SK-N-SH (cell line): ENCODE measurements at regions not wholly inside any gene's neighbourhood (a gene's known extent, or its start where the extent isn't known, plus 50 kb on each side); places are given as distances from the start of the nearest gene placed in this dataset.

Experiments used
- CTCF ChIA-PET: fragments of 300-600, 350-600 bp; formaldehyde crosslinking; extraction: SDS; loops from one replicate; lab custom pipeline; 2021; lab: Yijun Ruan, JAX
- POLR2A ChIA-PET: fragments of 350-600 bp; sonication (Branson Sonifier 250); formaldehyde crosslinking; extraction: SDS; loops from one replicate; lab custom pipeline; 2020; ENCODE audit warnings: antibody characterized with exemption, inconsistent platforms; lab: Yijun Ruan, JAX
- DNase-seq: peaks from one replicate; pipeline ENCODE4 v3.0.0; 2012
- H2AFZ ChIP-seq: fragments of 200-600 bp; sonication (generic); 2 replicates; pipeline ENCODE4 v1.8.1; 2016; ENCODE audit warnings: antibody characterized with exemption, mild to moderate bottlenecking, low read depth
- H3F3A ChIP-seq: fragments of 200-600 bp; sonication (generic); replicated peaks from 2 replicates; pipeline ENCODE3; 2016; ENCODE audit warnings: antibody characterized with exemption, mild to moderate bottlenecking; ENCODE audit not compliant: insufficient read depth
- H3K27ac ChIP-seq, 2 experiments: fragments of 200-500 bp in 1 of 2; fragments of 200-600 bp in 1 of 2; sonication (Bioruptor generic) in 1 of 2; sonication (generic), shearing (Covaris generic) in 1 of 2; 2 replicates each; pipeline versions ENCODE4 v1.5.1 to v1.6.1; 2014 to 2016; ENCODE audit warnings: low read depth in 2 of 2, inconsistent platforms in 1 of 2, low read length in 1 of 2, mild to moderate bottlenecking in 1 of 2, mixed read lengths in 1 of 2
- H3K27me3 ChIP-seq: fragments of 200-600 bp; sonication (generic), shearing (Covaris generic); 2 replicates; pipeline ENCODE4 v1.6.1; 2016; ENCODE audit warnings: mixed run types; ENCODE audit not compliant: insufficient read depth
- H3K36me3 ChIP-seq, 2 experiments: fragments of 200-500 bp in 1 of 2; fragments of 200-600 bp in 1 of 2; sonication (Bioruptor generic) in 1 of 2; sonication (generic) in 1 of 2; replicated peaks in 1 of 2; 2 replicates each; pipeline versions ENCODE3 to v1.5.1; 2014 to 2016; ENCODE audit warnings: low read length in 1 of 2, mild to moderate bottlenecking in 1 of 2; ENCODE audit not compliant: insufficient read depth in 2 of 2, control insufficient read depth in 1 of 2
- H3K4me1 ChIP-seq, 2 experiments: fragments of 200-500 bp in 1 of 2; fragments of 200-600 bp in 1 of 2; sonication (Bioruptor generic) in 1 of 2; sonication (generic), shearing (Covaris generic) in 1 of 2; 2 replicates each; pipeline versions ENCODE4 v1.5.1 to v1.6.1; 2014 to 2016; ENCODE audit warnings: low read depth in 1 of 2, low read length in 1 of 2, mixed run types in 1 of 2; ENCODE audit not compliant: insufficient read depth in 2 of 2, control insufficient read depth in 1 of 2
- H3K4me2 ChIP-seq: fragments of 200-600 bp; sonication (generic), shearing (Covaris generic); 2 replicates; pipeline ENCODE4 v1.6.1; 2017; ENCODE audit warnings: mixed run types
- H3K4me3 ChIP-seq, 2 experiments: fragments of 200-500 bp in 1 of 2; fragments of 200-600 bp in 1 of 2; sonication (Bioruptor generic) in 1 of 2; sonication (generic), shearing (Covaris generic) in 1 of 2; 2 replicates each; pipeline versions ENCODE4 v1.5.1 to v1.8.1; 2014 to 2016; ENCODE audit warnings: low read depth in 2 of 2, inconsistent platforms in 1 of 2, low read length in 1 of 2, mild to moderate bottlenecking in 1 of 2, mixed read lengths in 1 of 2, moderate library complexity in 1 of 2
- H3K79me2 ChIP-seq: fragments of 200-600 bp; sonication (generic); 2 replicates; pipeline ENCODE4 v1.8.1; 2017; ENCODE audit warnings: mild to moderate bottlenecking; ENCODE audit not compliant: insufficient read depth
- H3K9ac ChIP-seq: fragments of 200-600 bp; sonication (generic); 2 replicates; pipeline ENCODE4 v1.6.1; 2017; ENCODE audit warnings: mixed run types
- H3K9me2 ChIP-seq: fragments of 200-600 bp; sonication (generic); 2 replicates; pipeline ENCODE4 v1.6.1; 2017; ENCODE audit warnings: mixed run types
- H3K9me3 ChIP-seq: fragments of 200-600 bp; sonication (generic); 2 replicates; pipeline ENCODE4 v1.6.1; 2017; ENCODE audit warnings: mixed run types, mild to moderate bottlenecking, moderate library complexity
- H4K20me1 ChIP-seq: fragments of 200-600 bp; sonication (generic); 2 replicates; pipeline ENCODE4 v1.6.1; 2017; ENCODE audit warnings: mild to moderate bottlenecking, mixed run types; ENCODE audit not compliant: insufficient read depth
- ELF1 ChIP-seq: IDR thresholded peaks from 2 replicates; pipeline ENCODE4 v1.4.0; 2012
- EP300 ChIP-seq, 2 experiments: IDR thresholded peaks; 2 replicates each; pipeline versions ENCODE4 v1.4.0 to v1.6.1; 2012; ENCODE audit warnings: borderline replicate concordance in 1 of 2, low read depth in 1 of 2, low read length in 1 of 2
- FOSL2 ChIP-seq: IDR thresholded peaks from 2 replicates; pipeline ENCODE4 v1.4.0; 2012; ENCODE audit warnings: low read depth, mild to moderate bottlenecking, moderate library complexity, borderline replicate concordance
- FOXJ3 ChIP-seq: sonication (generic); formaldehyde crosslinking; IDR thresholded peaks from 2 replicates; pipeline ENCODE4 v1.5.1; 2020; ENCODE audit warnings: mild to moderate bottlenecking, missing genetic modification reagents
- FOXM1 ChIP-seq: IDR thresholded peaks from 2 replicates; pipeline ENCODE4 v1.4.0; 2012; ENCODE audit warnings: low read depth, mild to moderate bottlenecking
- GABPA ChIP-seq: IDR thresholded peaks from 2 replicates; pipeline ENCODE4 v1.4.0; 2012; ENCODE audit warnings: low read depth, mild to moderate bottlenecking
- GATA2 ChIP-seq: sonication (generic); formaldehyde crosslinking; IDR thresholded peaks from 2 replicates; pipeline ENCODE4 v1.5.0; 2020; ENCODE audit warnings: mild to moderate bottlenecking, missing genetic modification reagents
- MXI1 ChIP-seq: IDR thresholded peaks from 2 replicates; pipeline ENCODE4 v1.6.1; 2012; ENCODE audit warnings: mild to moderate bottlenecking, low read depth, low read length, improper control_type of control experiment
- RCOR1 ChIP-seq: fragments of 150-350 bp; IDR thresholded peaks from 2 replicates; pipeline ENCODE4 v1.6.1; 2017; ENCODE audit warnings: antibody characterized with exemption, low read length
- RFX5 ChIP-seq: IDR thresholded peaks from 2 replicates; pipeline ENCODE4 v1.6.1; 2012; ENCODE audit warnings: mild to moderate bottlenecking, improper control_type of control experiment, low read length
- SIN3A ChIP-seq: IDR thresholded peaks from 2 replicates; pipeline ENCODE4 v1.6.1; 2012; ENCODE audit warnings: low read depth, mild to moderate bottlenecking, low read length, moderate library complexity, borderline replicate concordance
- WGBS: methylation state at CpG from one replicate; pipeline ENCODE4 v1.1.6; 2017; ENCODE audit warnings: low lambda C conversion rate; 5-methylcytosine and 5-hydroxymethylcytosine counted together
- TF ChIP-seq, protein P1 (sequence below): IDR thresholded peaks from 2 replicates; pipeline ENCODE4 v1.6.1; 2012; ENCODE audit warnings: mild to moderate bottlenecking, low read depth, low read length, moderate library complexity
- TF ChIP-seq, protein P2 (sequence below): IDR thresholded peaks from 2 replicates; pipeline ENCODE4 v1.4.0; 2012; ENCODE audit warnings: low read depth, borderline replicate concordance
- TF ChIP-seq, protein P3 (sequence below): fragments of 150-350 bp; IDR thresholded peaks from 2 replicates; pipeline ENCODE4 v1.6.1; 2016; ENCODE audit warnings: mild to moderate bottlenecking, low read depth, low read length
- TF ChIP-seq, protein P4 (sequence below): fragments of 150-350 bp; IDR thresholded peaks from 2 replicates; pipeline ENCODE4 v1.6.1; 2017; ENCODE audit warnings: antibody characterized with exemption, low read length, low read depth, borderline replicate concordance

DNA sequence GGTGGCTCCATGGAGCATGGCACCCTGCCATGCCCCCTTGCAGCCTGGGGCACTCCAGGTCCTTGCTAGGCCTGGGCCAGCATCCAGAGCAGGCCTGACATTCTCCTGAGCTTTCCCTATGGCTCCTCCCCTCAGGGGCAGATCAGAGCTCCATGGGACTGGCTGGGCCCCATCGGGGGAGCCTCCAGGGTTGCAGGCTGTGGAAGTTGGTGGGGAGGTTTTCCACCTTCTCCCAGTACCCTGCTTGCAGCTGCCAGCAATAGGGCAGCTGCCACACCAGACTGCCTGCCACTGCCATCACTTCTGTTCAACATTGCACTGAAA, 75.7 kb upstream of the TP63 start:
- Histone ChIP-seq H3K4me2 (no peak overlapping the region), H3K4me3 (no peak overlapping the region), H3K36me3 (no peaks in the 10 kb centered on the region), H3K27me3 (no peaks in the 10 kb centered on the region), H3K79me2 (no peaks in the 10 kb centered on the region), H3F3A (no peaks in the 10 kb centered on the region), H3K9ac (no peak overlapping the region), H3K9me2 (no peaks in the 10 kb centered on the region; the same call in 1 of the 2 replicates), H3K4me1 (no peaks in the 10 kb centered on the region), H3K9me3 (no peaks in the 10 kb centered on the region), H4K20me1 (no peaks in the 10 kb centered on the region), H3K27ac (no peak overlapping the region), H2AFZ (no peak overlapping the region)
- WGBS: 17% methylated on average over 1 of the region's 1 CpG
- TF ChIP-seq GABPA (no peak), EP300 (IDR thresholded peaks at IDR 0.05; ENCODE audit: borderline replicate concordance in 1 of 2, low read depth in 1 of 2, low read length in 1 of 2) (no peak), GATA2 (CRISPR knock-in tag) (no peak), FOXJ3 (no peak), ELF1 (no peak), SIN3A (no peak), MXI1 (no peak), RFX5 (no peak), FOSL2 (no peak), RCOR1 (no peak), FOXM1 (no peak)
- TF ChIP-seq, protein P1, sequence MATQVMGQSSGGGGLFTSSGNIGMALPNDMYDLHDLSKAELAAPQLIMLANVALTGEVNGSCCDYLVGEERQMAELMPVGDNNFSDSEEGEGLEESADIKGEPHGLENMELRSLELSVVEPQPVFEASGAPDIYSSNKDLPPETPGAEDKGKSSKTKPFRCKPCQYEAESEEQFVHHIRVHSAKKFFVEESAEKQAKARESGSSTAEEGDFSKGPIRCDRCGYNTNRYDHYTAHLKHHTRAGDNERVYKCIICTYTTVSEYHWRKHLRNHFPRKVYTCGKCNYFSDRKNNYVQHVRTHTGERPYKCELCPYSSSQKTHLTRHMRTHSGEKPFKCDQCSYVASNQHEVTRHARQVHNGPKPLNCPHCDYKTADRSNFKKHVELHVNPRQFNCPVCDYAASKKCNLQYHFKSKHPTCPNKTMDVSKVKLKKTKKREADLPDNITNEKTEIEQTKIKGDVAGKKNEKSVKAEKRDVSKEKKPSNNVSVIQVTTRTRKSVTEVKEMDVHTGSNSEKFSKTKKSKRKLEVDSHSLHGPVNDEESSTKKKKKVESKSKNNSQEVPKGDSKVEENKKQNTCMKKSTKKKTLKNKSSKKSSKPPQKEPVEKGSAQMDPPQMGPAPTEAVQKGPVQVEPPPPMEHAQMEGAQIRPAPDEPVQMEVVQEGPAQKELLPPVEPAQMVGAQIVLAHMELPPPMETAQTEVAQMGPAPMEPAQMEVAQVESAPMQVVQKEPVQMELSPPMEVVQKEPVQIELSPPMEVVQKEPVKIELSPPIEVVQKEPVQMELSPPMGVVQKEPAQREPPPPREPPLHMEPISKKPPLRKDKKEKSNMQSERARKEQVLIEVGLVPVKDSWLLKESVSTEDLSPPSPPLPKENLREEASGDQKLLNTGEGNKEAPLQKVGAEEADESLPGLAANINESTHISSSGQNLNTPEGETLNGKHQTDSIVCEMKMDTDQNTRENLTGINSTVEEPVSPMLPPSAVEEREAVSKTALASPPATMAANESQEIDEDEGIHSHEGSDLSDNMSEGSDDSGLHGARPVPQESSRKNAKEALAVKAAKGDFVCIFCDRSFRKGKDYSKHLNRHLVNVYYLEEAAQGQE: no peak
- TF ChIP-seq, protein P2, sequence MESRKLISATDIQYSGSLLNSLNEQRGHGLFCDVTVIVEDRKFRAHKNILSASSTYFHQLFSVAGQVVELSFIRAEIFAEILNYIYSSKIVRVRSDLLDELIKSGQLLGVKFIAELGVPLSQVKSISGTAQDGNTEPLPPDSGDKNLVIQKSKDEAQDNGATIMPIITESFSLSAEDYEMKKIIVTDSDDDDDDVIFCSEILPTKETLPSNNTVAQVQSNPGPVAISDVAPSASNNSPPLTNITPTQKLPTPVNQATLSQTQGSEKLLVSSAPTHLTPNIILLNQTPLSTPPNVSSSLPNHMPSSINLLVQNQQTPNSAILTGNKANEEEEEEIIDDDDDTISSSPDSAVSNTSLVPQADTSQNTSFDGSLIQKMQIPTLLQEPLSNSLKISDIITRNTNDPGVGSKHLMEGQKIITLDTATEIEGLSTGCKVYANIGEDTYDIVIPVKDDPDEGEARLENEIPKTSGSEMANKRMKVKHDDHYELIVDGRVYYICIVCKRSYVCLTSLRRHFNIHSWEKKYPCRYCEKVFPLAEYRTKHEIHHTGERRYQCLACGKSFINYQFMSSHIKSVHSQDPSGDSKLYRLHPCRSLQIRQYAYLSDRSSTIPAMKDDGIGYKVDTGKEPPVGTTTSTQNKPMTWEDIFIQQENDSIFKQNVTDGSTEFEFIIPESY: no peak
- TF ChIP-seq, protein P3, sequence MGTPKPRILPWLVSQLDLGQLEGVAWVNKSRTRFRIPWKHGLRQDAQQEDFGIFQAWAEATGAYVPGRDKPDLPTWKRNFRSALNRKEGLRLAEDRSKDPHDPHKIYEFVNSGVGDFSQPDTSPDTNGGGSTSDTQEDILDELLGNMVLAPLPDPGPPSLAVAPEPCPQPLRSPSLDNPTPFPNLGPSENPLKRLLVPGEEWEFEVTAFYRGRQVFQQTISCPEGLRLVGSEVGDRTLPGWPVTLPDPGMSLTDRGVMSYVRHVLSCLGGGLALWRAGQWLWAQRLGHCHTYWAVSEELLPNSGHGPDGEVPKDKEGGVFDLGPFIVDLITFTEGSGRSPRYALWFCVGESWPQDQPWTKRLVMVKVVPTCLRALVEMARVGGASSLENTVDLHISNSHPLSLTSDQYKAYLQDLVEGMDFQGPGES: no peak
- TF ChIP-seq, protein P4, sequence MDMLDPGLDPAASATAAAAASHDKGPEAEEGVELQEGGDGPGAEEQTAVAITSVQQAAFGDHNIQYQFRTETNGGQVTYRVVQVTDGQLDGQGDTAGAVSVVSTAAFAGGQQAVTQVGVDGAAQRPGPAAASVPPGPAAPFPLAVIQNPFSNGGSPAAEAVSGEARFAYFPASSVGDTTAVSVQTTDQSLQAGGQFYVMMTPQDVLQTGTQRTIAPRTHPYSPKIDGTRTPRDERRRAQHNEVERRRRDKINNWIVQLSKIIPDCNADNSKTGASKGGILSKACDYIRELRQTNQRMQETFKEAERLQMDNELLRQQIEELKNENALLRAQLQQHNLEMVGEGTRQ: no peak
- POLR2A ChIA-PET: no interaction called here
- no peak for DNase-seq
- CTCF ChIA-PET: no interaction called here
